Activated T-helper 17 cell treated with anti-CD3 and anti-CD28 coated beads, Interleukin-2, amount 50 U/mL, for 72 hours (primary cell): ENCODE measurements at regions not wholly inside any gene's neighbourhood (a gene's known extent, or its start where the extent isn't known, plus 50 kb on each side); places are given as distances from the start of the nearest gene placed in this dataset.

Source experiments
- ATAC-seq: fragments of 150-1000 bp; cut with Tn5 transposase; replicated peaks from 2 replicates; pipeline ENCODE4 v1.10.0; 2021; ENCODE audit warnings: mild to moderate bottlenecking, moderate library complexity
- H3K27ac Mint-ChIP-seq: one replicate; pipeline ENCODE4 v1.8.0; 2022; ENCODE audit warnings: mixed read lengths
- H3K27me3 Mint-ChIP-seq: one replicate; pipeline ENCODE4 v1.8.0; 2022; ENCODE audit warnings: mixed read lengths
- H3K36me3 Mint-ChIP-seq: one replicate; pipeline ENCODE4 v1.8.0; 2022; ENCODE audit warnings: low read depth, mild to moderate bottlenecking, mixed read lengths
- H3K4me1 Mint-ChIP-seq: one replicate; pipeline ENCODE4 v1.8.0; 2022; ENCODE audit warnings: mixed read lengths
- H3K4me3 Mint-ChIP-seq: one replicate; pipeline ENCODE4 v1.8.0; 2022; ENCODE audit warnings: mild to moderate bottlenecking, mixed read lengths
- H3K9me3 Mint-ChIP-seq: one replicate; pipeline ENCODE4 v1.8.0; 2022; ENCODE audit warnings: mixed read lengths

DNA sequence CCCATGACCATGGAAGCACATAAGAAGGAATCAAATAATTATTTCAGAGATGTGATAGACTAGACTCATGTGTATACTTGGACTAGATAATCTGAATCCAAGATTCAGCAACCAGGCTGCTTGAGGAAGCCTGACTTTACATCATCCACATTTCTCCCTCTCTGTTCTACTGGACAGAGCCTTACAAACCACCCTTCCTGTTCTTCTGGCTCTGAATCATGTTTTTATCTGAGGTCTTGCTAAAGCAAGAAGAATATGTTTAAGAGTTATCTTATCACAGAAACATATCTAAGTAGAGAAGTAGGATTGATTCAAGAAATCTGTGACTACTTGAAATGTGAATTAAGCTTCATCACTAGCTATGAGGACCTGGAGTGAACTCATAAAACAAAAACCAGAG lies 71.1 kb upstream of the SLC24A5 start:
- no peak overlapping the region for H3K27ac Mint-ChIP-seq
- no peaks in the 10 kb centered on the region for H3K36me3 Mint-ChIP-seq
- no peaks in the 10 kb centered on the region for H3K9me3 Mint-ChIP-seq
- no peaks in the 10 kb centered on the region for H3K4me1 Mint-ChIP-seq
- peaks cover 6% of the 10 kb centered on the region for H3K27me3 Mint-ChIP-seq
- H3K4me3 Mint-ChIP-seq: no peak overlapping the region
- no peak for ATAC-seq

DNA sequence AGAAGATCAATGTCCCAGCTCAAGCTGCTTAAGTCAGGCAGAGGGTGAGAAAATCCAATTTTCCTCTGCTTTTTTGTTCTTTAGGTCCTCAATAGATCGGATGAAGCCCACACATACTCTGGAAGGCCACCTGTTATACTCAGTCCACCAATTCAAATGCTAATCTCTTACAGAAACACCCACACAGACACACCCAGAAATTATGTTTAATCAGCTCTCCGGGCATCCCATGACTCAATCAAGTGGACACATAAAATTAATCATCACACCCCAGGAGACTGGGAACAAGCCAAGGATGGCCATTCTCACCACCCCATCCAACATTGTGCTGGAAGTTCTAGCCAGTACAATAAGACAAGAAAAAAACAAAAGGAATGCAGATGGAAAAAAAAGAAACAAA lies 67.8 kb upstream of the SLC24A5 start:
- ATAC-seq: no peak
- Mint-ChIP-seq H3K4me3 (no peak overlapping the region), H3K27ac (no peak overlapping the region), H3K9me3 (no peaks in the 10 kb centered on the region), H3K4me1 (no peaks in the 10 kb centered on the region), H3K36me3 (no peaks in the 10 kb centered on the region), H3K27me3 (peaks cover 6% of the 10 kb centered on the region)

DNA sequence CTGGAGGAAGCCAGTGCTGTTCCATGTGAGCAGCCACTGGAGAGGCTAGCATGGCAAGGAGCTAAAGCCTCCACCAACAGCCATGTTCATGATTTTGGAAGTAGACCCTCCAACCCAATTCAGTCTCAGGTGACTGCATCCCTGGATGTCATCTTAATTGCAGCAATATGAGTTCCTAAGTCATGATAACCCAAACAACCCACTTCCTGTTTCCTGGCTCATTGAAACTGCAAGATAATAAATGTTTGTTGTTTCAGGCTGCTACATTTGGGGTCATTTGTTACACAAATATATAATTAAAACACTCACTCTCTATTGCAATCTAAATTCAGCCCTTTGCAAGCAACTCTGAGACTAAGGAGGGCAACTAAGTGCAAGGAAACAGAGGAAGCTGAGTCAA lies 62.4 kb upstream of the SLC24A5 start:
- H3K4me1 Mint-ChIP-seq: no peaks in the 10 kb centered on the region
- H3K27me3 Mint-ChIP-seq: no peaks in the 10 kb centered on the region
- ATAC-seq: no peak
- no peak overlapping the region for H3K4me3 Mint-ChIP-seq
- H3K27ac Mint-ChIP-seq: no peak overlapping the region
- H3K9me3 Mint-ChIP-seq: no peaks in the 10 kb centered on the region
- no peaks in the 10 kb centered on the region for H3K36me3 Mint-ChIP-seq

DNA sequence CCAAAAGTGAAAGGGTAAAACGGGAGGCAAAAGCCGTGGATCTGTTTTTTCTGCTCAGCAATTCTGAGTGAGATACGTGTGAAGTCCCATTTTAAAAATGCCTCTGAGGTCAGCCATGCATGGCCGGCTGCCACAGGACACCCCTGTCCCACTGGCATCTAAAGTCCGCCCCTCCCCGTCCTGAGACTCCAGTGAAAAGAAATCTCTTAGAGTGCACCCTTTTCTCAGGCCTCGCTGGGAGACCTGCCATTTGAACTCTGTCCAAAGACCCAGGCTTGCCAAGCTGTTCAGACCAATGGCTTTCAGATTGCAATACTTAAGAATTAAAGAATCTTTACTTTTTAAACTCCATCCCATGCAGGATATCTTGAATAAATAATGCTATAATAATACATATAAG lies 61.0 kb upstream of the SLC24A5 start:
- ATAC-seq: no peak
- H3K27ac Mint-ChIP-seq: no peak overlapping the region
- H3K9me3 Mint-ChIP-seq: no peaks in the 10 kb centered on the region
- H3K27me3 Mint-ChIP-seq: peaks cover 2% of the 10 kb centered on the region
- no peaks in the 10 kb centered on the region for H3K4me1 Mint-ChIP-seq
- no peak overlapping the region for H3K4me3 Mint-ChIP-seq
- no peaks in the 10 kb centered on the region for H3K36me3 Mint-ChIP-seq

DNA sequence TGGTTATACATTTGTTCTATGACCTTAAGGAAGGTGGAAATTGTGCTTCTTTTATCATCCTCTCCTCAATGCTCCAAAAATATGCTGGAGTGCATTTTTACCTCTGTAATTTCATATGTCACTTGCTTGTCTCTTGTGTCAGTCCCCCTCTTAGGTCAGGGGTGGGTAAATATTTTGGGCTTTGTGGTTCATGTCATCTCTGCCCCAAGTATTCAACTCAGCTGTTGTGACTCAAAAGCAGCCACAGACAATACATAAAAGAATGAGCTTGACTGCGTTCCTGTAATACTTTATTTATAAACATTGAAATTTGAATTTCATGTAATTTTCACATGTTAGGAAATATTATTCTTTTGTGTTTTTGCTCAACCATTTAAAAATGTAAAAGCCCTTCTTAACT lies 60.4 kb upstream of the SLC24A5 start:
- Mint-ChIP-seq H3K36me3 (no peaks in the 10 kb centered on the region), H3K9me3 (no peaks in the 10 kb centered on the region), H3K27ac (no peak overlapping the region), H3K4me1 (no peaks in the 10 kb centered on the region), H3K27me3 (peaks cover 7% of the 10 kb centered on the region), H3K4me3 (no peak overlapping the region)
- ATAC-seq: no peak

DNA sequence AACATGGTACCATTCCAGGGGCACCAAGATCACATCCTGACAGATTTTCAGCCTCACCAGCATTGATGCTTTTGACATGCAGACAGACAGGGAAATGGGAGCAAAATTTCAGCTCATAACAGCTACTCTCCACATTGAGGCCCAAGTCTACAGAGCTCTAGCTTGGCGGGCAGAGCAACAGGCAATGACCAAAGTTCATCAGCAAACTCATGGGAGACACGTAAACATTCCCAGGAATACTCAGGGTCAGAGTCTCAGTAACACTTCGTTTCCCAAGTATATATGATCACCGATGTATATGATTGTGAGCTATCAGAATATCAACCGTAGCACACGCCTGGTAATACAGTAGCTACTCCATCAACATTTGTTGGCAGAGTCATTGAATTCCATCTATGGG lies 59.2 kb upstream of the SLC24A5 start:
- no peaks in the 10 kb centered on the region for H3K4me1 Mint-ChIP-seq

DNA sequence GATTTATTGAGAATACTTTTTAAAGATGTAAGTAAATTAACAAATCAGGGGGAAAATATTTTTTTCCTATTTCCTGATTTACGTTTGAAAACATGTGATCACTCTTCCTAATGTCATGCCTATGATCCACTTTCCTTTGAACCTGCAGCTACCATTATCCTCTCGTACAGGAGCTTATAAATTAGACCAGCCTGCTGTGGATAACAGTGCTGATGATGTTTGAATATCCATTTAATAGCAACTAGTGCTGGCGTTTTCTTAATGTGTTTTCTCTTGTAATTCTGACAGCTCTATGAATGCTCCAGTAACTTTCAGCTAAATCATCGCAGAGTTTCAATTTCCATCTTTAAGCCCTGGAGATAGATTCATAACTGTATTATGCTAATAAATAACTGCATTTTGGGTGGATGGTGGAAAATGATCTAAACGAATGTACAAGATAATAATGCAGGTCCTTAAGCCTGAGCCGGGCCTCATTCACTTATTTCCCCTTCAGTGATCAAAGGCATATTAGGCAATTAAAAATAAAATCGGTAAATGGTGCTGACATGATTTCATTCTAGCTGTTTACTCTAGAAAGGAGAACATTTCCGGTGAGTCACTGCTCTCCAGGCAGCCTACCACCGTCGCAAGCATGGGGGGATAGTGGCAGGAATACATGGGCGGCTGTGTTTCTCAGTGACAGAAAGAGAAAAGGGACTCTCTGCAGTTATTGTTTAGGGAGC lies 58.5 kb upstream of the SLC24A5 start:
- no peaks in the 10 kb centered on the region for H3K4me1 Mint-ChIP-seq
- peaks cover 3% of the 10 kb centered on the region for H3K9me3 Mint-ChIP-seq
- H3K36me3 Mint-ChIP-seq: no peaks in the 10 kb centered on the region
- H3K27ac Mint-ChIP-seq: no peak overlapping the region
- peaks cover 7% of the 10 kb centered on the region for H3K27me3 Mint-ChIP-seq
- no peak for ATAC-seq
- H3K4me3 Mint-ChIP-seq: no peak overlapping the region

More for the DNA sequence above, 59.2 kb upstream of the SLC24A5 start:
- H3K4me3 Mint-ChIP-seq: no peak overlapping the region
- H3K27ac Mint-ChIP-seq: no peak overlapping the region
- H3K27me3 Mint-ChIP-seq: peaks cover 7% of the 10 kb centered on the region
- H3K9me3 Mint-ChIP-seq: peaks cover 3% of the 10 kb centered on the region
- ATAC-seq: no peak
- H3K36me3 Mint-ChIP-seq: no peaks in the 10 kb centered on the region

DNA sequence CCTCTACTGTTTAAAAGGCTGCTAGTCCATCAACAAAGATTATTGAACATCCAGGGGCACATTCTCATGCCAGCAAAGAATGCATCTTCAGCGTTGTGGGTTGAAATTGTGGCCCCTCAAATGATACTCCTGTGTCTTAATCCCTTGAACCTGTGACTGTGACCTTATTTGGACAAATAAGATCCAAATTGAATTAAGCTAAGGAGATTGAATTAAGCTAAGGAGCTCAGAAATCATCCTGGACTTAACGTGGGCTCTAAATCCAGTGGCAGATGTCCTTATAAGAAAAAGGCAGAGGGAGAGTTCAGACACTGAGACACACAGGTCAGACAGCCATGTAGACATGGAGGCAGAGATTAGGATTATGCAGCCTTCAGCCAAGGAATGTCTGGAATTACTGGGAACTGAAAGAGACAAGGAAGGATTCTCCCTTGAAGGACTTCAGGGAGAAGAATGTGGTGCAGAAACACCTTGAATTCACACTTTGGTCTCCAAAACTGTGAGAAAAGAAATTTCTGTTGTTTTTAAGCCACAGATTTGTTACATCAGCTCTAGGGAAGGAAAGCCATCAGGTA lies 57.3 kb upstream of the SLC24A5 start:
- Mint-ChIP-seq H3K4me3 (no peak overlapping the region), H3K27ac (no peak overlapping the region), H3K36me3 (no peaks in the 10 kb centered on the region), H3K27me3 (peaks cover 7% of the 10 kb centered on the region), H3K9me3 (peaks cover 3% of the 10 kb centered on the region), H3K4me1 (no peaks in the 10 kb centered on the region)
- no peak for ATAC-seq

DNA sequence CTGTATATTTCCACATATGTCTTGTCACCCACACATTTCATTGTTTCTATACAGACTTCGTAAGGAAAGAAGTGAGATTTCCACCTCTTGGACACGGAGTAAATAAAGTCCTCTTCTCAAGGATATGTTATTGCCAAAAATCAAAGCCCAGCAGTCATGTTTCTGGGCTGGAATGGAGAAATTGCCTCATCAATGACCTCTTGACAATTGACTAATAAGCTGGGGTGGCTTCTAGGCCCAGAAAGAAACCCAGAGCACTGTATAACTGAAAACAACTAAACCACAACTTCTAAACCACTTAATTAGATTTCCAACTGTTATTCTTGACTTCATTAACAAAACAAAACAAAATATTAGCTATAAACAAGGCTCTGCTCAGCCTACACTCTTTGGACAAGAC lies 56.4 kb upstream of the SLC24A5 start:
- no peak for ATAC-seq
- no peaks in the 10 kb centered on the region for H3K4me1 Mint-ChIP-seq
- H3K27ac Mint-ChIP-seq: no peak overlapping the region
- no peaks in the 10 kb centered on the region for H3K36me3 Mint-ChIP-seq
- peaks cover 3% of the 10 kb centered on the region for H3K9me3 Mint-ChIP-seq
- H3K27me3 Mint-ChIP-seq: peaks cover 7% of the 10 kb centered on the region
- H3K4me3 Mint-ChIP-seq: no peak overlapping the region

DNA sequence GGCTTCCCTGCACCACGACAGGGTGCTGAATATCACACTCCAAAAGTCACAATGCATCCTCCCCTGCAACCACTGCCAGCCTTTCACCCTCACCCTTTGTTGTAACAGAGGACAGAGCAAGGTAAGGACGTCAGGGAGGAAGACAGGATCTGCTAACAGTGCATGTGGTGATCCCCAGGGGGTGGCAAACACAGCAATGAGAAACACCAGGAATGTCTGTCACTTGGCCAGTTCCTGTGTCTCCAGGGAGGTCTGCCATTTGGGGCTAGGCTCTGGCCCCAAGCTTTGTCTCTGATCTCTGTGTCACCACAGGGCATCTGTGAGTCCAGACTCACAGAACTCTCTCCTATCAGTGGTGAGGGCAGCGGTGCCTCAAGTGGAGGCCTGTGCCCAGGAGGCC lies 54.3 kb upstream of the SLC24A5 start:
- Mint-ChIP-seq H3K4me1 (no peaks in the 10 kb centered on the region), H3K36me3 (no peaks in the 10 kb centered on the region), H3K27ac (no peak overlapping the region), H3K27me3 (peaks cover 7% of the 10 kb centered on the region), H3K4me3 (no peak overlapping the region), H3K9me3 (peaks cover 3% of the 10 kb centered on the region)
- no peak for ATAC-seq
